ENCODE measurements at regions not wholly inside any gene's neighbourhood (a gene's known extent, or its start where the extent isn't known, plus 50 kb on each side); places are given as distances from the start of the nearest gene placed in this dataset.

GRCh38 chr2:176562359-176563078, 293.3 kb downstream of the MTX2 start:
- no peak overlapping the region for H3K4me3 ChIP-seq (ENCODE audit: low read length in 3 of 3)
- H3K4me1 ChIP-seq (ENCODE audit: control insufficient read depth in 2 of 3, insufficient read depth in 2 of 3, low read depth in 1 of 3, low read length in 3 of 3): no peaks in the 10 kb centered on the region
- intact Hi-C loops (cut with DNase I): no loop called here
- TF ChIP-seq CTCF (IDR thresholded peaks at IDR 0.05; ENCODE audit: borderline replicate concordance, extremely low read depth, insufficient read depth): no peak
- no peaks in the 10 kb centered on the region for H3K9me3 ChIP-seq (ENCODE audit: control insufficient read depth in 2 of 3, insufficient read depth in 1 of 3, low read length in 3 of 3)
- no peak for FAIRE-seq
- no peak overlapping the region for H3K27ac ChIP-seq (ENCODE audit: low read depth in 2 of 2, low read length in 2 of 2)
- H3K9ac ChIP-seq (ENCODE audit: low read length in 3 of 3): no peak overlapping the region
- H3K27me3 ChIP-seq (ENCODE audit: control insufficient read depth, insufficient read depth, low read length): no peaks in the 10 kb centered on the region
- no peak for DNase-seq
- H3K36me3 ChIP-seq (ENCODE audit: control insufficient read depth in 2 of 3, insufficient read depth in 3 of 3, low read length in 3 of 3): no peaks in the 10 kb centered on the region

- no peak overlapping the region for H3K9ac ChIP-seq (ENCODE audit: low read length in 3 of 3)
- H3K27me3 ChIP-seq (ENCODE audit: control insufficient read depth, insufficient read depth, low read length): no peaks in the 10 kb centered on the region
- intact Hi-C loops (cut with DNase I): no loop called here
- no peaks in the 10 kb centered on the region for H3K4me1 ChIP-seq (ENCODE audit: control insufficient read depth in 2 of 3, insufficient read depth in 2 of 3, low read depth in 1 of 3, low read length in 3 of 3)
- DNase-seq: peak; percentile 76 to 89 (median 80)
- peak overlapping the region in 1 of 3 donors; percentile 11 for H3K4me3 ChIP-seq (ENCODE audit: low read length in 3 of 3)
- H3K9me3 ChIP-seq (ENCODE audit: control insufficient read depth in 2 of 3, insufficient read depth in 1 of 3, low read length in 3 of 3): no peaks in the 10 kb centered on the region
- no peak for TF ChIP-seq CTCF (IDR thresholded peaks at IDR 0.05; ENCODE audit: borderline replicate concordance, extremely low read depth, insufficient read depth)
- H3K27ac ChIP-seq (ENCODE audit: low read depth in 2 of 2, low read length in 2 of 2): peak overlapping the region in 1 of 2 donors; percentile 29
- no peaks in the 10 kb centered on the region for H3K36me3 ChIP-seq (ENCODE audit: control insufficient read depth in 2 of 3, insufficient read depth in 3 of 3, low read length in 3 of 3)
- no peak for FAIRE-seq
Measured at GRCh38 chr2:176565641-176566323, 296.5 kb downstream of the MTX2 start.

- intact Hi-C loops (cut with DNase I): no loop called here
- no peak for FAIRE-seq
Measured at GRCh38 chr2:176566496-176566895, 297.3 kb downstream of the MTX2 start.

More at GRCh38 chr2:176566496-176566895, 297.3 kb downstream of the MTX2 start:
- Histone ChIP-seq H3K4me1 (ENCODE audit: control insufficient read depth in 2 of 3, insufficient read depth in 2 of 3, low read depth in 1 of 3, low read length in 3 of 3) (no peaks in the 10 kb centered on the region), H3K9ac (ENCODE audit: low read length in 3 of 3) (no peak overlapping the region), H3K27me3 (ENCODE audit: control insufficient read depth, insufficient read depth, low read length) (no peaks in the 10 kb centered on the region), H3K36me3 (ENCODE audit: control insufficient read depth in 2 of 3, insufficient read depth in 3 of 3, low read length in 3 of 3) (no peaks in the 10 kb centered on the region), H3K9me3 (ENCODE audit: control insufficient read depth in 2 of 3, insufficient read depth in 1 of 3, low read length in 3 of 3) (no peaks in the 10 kb centered on the region), H3K27ac (ENCODE audit: low read depth in 2 of 2, low read length in 2 of 2) (peak overlapping the region in 1 of 2 donors; percentile 29), H3K4me3 (ENCODE audit: low read length in 3 of 3) (no peak overlapping the region)
- TF ChIP-seq CTCF (IDR thresholded peaks at IDR 0.05; ENCODE audit: borderline replicate concordance, extremely low read depth, insufficient read depth): no peak
- DNase-seq: no peak
